ENCODE measurements at regions not wholly inside any gene's neighbourhood (a gene's known extent, or its start where the extent isn't known, plus 50 kb on each side); places are given as distances from the start of the nearest gene placed in this dataset.

GRCh38 chr7:119438315-119438714, 834.7 kb upstream of the KCND2 start:
- DNase-seq (ENCODE audit: low read depth) = no peak
- TF ChIP-seq, protein P1, sequence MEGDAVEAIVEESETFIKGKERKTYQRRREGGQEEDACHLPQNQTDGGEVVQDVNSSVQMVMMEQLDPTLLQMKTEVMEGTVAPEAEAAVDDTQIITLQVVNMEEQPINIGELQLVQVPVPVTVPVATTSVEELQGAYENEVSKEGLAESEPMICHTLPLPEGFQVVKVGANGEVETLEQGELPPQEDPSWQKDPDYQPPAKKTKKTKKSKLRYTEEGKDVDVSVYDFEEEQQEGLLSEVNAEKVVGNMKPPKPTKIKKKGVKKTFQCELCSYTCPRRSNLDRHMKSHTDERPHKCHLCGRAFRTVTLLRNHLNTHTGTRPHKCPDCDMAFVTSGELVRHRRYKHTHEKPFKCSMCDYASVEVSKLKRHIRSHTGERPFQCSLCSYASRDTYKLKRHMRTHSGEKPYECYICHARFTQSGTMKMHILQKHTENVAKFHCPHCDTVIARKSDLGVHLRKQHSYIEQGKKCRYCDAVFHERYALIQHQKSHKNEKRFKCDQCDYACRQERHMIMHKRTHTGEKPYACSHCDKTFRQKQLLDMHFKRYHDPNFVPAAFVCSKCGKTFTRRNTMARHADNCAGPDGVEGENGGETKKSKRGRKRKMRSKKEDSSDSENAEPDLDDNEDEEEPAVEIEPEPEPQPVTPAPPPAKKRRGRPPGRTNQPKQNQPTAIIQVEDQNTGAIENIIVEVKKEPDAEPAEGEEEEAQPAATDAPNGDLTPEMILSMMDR (conservative IDR thresholded peaks at IDR 0.05; ENCODE audit: low read depth, low read length) = no peak
- no peak overlapping the region for H3K4me3 ChIP-seq (ENCODE audit: low read length)

GRCh38 chr7:119439192-119439591, 833.8 kb upstream of the KCND2 start:
- DNase-seq (ENCODE audit: low read depth) = no peak
- TF ChIP-seq, protein P1 (conservative IDR thresholded peaks at IDR 0.05; ENCODE audit: low read depth, low read length) = no peak
- H3K4me3 ChIP-seq (ENCODE audit: low read length) = no peak overlapping the region

DNA sequence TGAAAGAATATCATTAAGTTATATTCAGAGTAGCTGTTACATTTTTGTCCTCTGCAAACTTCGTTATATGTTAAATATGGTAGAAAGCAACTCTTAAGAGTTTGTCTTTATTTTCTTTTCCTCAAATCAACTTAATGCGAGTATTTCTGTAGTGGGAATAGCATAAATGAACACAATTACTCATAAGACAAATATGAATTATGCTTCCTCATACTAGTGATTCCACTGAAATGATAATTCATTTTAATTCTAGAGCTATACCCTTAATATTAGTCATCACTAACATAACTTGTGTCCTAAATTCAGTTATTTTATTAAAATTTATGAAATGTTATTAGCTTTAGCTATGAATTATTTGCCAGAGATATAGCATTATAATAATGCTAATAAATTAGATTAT, 820.6 kb upstream of the KCND2 start:
- no peak overlapping the region for H3K4me3 ChIP-seq (ENCODE audit: low read length)
- TF ChIP-seq, protein P1 (conservative IDR thresholded peaks at IDR 0.05; ENCODE audit: low read depth, low read length) = no peak
- DNase-seq (ENCODE audit: low read depth) = no peak

GRCh38 chr7:119465798-119466305, 807.1 kb upstream of the KCND2 start:
- no peak overlapping the region for H3K4me3 ChIP-seq (ENCODE audit: low read length)
- TF ChIP-seq, protein P1 (conservative IDR thresholded peaks at IDR 0.05; ENCODE audit: low read depth, low read length) = no peak
- no peak for DNase-seq (ENCODE audit: low read depth)

- TF ChIP-seq, protein P1 (conservative IDR thresholded peaks at IDR 0.05; ENCODE audit: low read depth, low read length) = no peak
- no peak overlapping the region for H3K4me3 ChIP-seq (ENCODE audit: low read length)
- no peak for DNase-seq (ENCODE audit: low read depth)
Measured at GRCh38 chr7:119472408-119473038, 800.5 kb upstream of the KCND2 start.

GRCh38 chr7:119482209-119482608, 790.8 kb upstream of the KCND2 start:
- no peak overlapping the region for H3K4me3 ChIP-seq (ENCODE audit: low read length)
- DNase-seq (ENCODE audit: low read depth) = no peak
- TF ChIP-seq, protein P1 (conservative IDR thresholded peaks at IDR 0.05; ENCODE audit: low read depth, low read length) = peak; percentile 67

- H3K4me3 ChIP-seq (ENCODE audit: low read length) = no peak overlapping the region
- TF ChIP-seq, protein P1 (conservative IDR thresholded peaks at IDR 0.05; ENCODE audit: low read depth, low read length) = no peak
- DNase-seq (ENCODE audit: low read depth) = no peak
Measured at GRCh38 chr7:119482671-119483070, 790.3 kb upstream of the KCND2 start.

All from retinal pigment epithelial cell (primary cell).